Karpas-422 (cell line): ENCODE measurements at regions not wholly inside any gene's neighbourhood (a gene's known extent, or its start where the extent isn't known, plus 50 kb on each side); places are given as distances from the start of the nearest gene placed in this dataset.

Experiments used
- DNase-seq: peaks from one replicate; pipeline ENCODE4 v3.0.0-alpha.2; 2015
- H2AFZ ChIP-seq: fragments of 200-600 bp; sonication (generic); 2 replicates; pipeline ENCODE4 v1.6.1; 2014; ENCODE audit warnings: antibody characterized with exemption, low read length, mixed read lengths
- H3K27ac ChIP-seq: fragments of 200-600 bp; sonication (generic); 2 replicates; pipeline ENCODE4 v1.5.1; 2014; ENCODE audit warnings: mild to moderate bottlenecking, low read length, moderate library complexity
- H3K27me3 ChIP-seq: fragments of 200-600 bp; sonication (generic); 2 replicates; pipeline ENCODE4 v1.6.1; 2014; ENCODE audit warnings: low read length, mixed read lengths
- H3K36me3 ChIP-seq: fragments of 200-600 bp; sonication (generic); 2 replicates; pipeline ENCODE4 v1.6.1; 2014; ENCODE audit warnings: low read length, mixed read lengths; ENCODE audit not compliant: insufficient read depth
- H3K4me1 ChIP-seq: fragments of 200-600 bp; sonication (generic); 2 replicates; pipeline ENCODE4 v1.6.1; 2014; ENCODE audit warnings: mild to moderate bottlenecking, low read length, mixed read lengths
- H3K4me2 ChIP-seq: fragments of 200-600 bp; sonication (generic); 2 replicates; pipeline ENCODE4 v1.6.1; 2014; ENCODE audit warnings: low read length, low read depth, mild to moderate bottlenecking; ENCODE audit not compliant: poor library complexity, severe bottlenecking
- H3K4me3 ChIP-seq: fragments of 200-600 bp; sonication (generic); 2 replicates; pipeline ENCODE4 v1.5.1; 2014; ENCODE audit warnings: mild to moderate bottlenecking, antibody characterized with exemption, low read length, mixed read lengths
- H3K79me2 ChIP-seq: fragments of 200-600 bp; sonication (generic); 2 replicates; pipeline ENCODE4 v1.6.1; 2014; ENCODE audit warnings: mild to moderate bottlenecking, low read length, mixed read lengths
- H3K9ac ChIP-seq: fragments of 200-600 bp; sonication (generic); 2 replicates; pipeline ENCODE4 v1.6.0; 2014; ENCODE audit warnings: low read length
- H3K9me2 ChIP-seq: fragments of 200-600 bp; sonication (generic), shearing (Covaris generic); replicated peaks from 2 replicates; pipeline ENCODE4 v1.6.0; 2014; ENCODE audit warnings: mild to moderate bottlenecking, low read length, moderate library complexity; ENCODE audit not compliant: insufficient read depth
- H3K9me3 ChIP-seq: fragments of 300-700, 200-600 bp; sonication (generic); 2 replicates; pipeline ENCODE4 v1.6.1; 2014; ENCODE audit warnings: low read length, mixed read lengths
- H4K20me1 ChIP-seq: fragments of 200-600 bp; sonication (generic); 2 replicates; pipeline ENCODE4 v1.6.1; 2014; ENCODE audit warnings: mild to moderate bottlenecking, antibody characterized with exemption, low read length, low read depth; ENCODE audit not compliant: insufficient read depth

DNA sequence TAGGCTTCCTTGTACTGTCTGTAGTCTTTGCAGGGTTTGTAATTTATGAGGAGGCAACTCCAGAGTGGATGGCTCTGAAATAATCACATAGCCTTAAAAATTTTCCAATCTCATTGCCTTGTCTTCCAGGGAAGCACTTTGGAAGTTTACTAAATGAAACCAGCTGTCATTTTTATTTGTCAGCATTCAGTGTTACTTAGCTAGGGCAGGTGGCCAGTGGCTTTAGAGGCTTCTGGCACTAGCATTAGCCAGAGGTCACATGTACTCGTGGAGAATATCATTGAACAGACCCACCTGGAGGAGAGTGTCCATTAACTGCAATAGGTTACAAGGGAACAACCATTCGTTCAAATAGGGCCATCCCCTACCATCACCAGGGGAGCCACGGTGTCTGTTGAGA is 160.3 kb upstream of the SLC28A3 start:
- no peaks in the 10 kb centered on the region for H3K9me2 ChIP-seq
- no peaks in the 10 kb centered on the region for H3K9me3 ChIP-seq
- no peak overlapping the region for H3K9ac ChIP-seq
- H2AFZ ChIP-seq = no peak overlapping the region
- DNase-seq = no peak
- H3K4me3 ChIP-seq = no peak overlapping the region
- H3K27ac ChIP-seq = no peak overlapping the region
- H4K20me1 ChIP-seq = no peaks in the 10 kb centered on the region
- no peak overlapping the region for H3K4me2 ChIP-seq
- no peaks in the 10 kb centered on the region for H3K79me2 ChIP-seq
- H3K36me3 ChIP-seq = no peaks in the 10 kb centered on the region
- no peaks in the 10 kb centered on the region for H3K4me1 ChIP-seq
- 0 out of 2 replicates have a peak, but pooled peaks cover 2% of the 10 kb centered on the region for H3K27me3 ChIP-seq

DNA sequence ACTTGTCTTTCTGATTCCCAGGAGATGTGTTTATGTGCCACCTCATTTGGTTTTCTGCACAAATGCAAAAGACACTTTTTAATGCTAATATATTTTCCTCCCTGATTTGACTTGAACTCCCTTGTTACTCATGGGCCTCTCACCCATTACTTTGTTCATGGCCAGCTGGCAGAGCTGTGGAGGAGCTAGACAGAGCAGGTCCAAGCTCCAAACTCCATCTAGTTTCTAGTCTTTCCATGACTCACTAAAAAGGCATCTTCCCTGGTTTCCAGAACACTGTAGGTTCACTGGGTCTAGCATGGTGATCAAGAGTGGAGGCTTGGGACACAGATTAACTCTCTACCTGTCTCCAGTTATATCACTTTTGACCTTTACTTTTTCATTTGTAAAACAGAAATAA is 161.0 kb upstream of the SLC28A3 start:
- DNase-seq = no peak
- no peaks in the 10 kb centered on the region for H3K4me1 ChIP-seq
- H3K4me3 ChIP-seq = no peak overlapping the region

DNA sequence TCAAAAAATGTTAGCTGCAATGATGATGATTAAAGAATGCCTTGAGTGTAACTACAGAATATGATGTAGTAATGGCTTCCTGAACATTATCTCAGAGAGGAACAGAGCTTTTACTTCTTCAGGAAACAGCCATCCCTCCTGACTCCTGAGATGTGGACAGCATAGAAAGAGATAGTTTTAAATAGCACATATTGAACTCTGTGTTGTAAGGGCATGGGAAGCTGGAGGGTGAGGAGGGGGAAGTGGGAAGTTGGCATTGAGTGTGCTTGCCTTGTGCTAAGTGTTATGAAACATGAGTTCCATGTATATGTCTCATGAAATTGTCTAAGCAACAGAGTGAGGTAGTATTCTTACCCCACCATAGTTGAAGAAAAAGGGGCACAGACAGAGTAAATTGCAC is 161.5 kb upstream of the SLC28A3 start:
- no peak overlapping the region for H3K4me2 ChIP-seq
- H3K9ac ChIP-seq = no peak overlapping the region
- H4K20me1 ChIP-seq = no peaks in the 10 kb centered on the region
- no peaks in the 10 kb centered on the region for H3K36me3 ChIP-seq
- no peaks in the 10 kb centered on the region for H3K9me3 ChIP-seq
- no peaks in the 10 kb centered on the region for H3K9me2 ChIP-seq
- no peak for DNase-seq
- H3K4me3 ChIP-seq = no peak overlapping the region
- no peak overlapping the region for H2AFZ ChIP-seq
- H3K27ac ChIP-seq = no peak overlapping the region
- H3K79me2 ChIP-seq = no peaks in the 10 kb centered on the region
- no peaks in the 10 kb centered on the region for H3K4me1 ChIP-seq
- H3K27me3 ChIP-seq = 0 out of 2 replicates have a peak, but pooled peaks cover 2% of the 10 kb centered on the region

More for the DNA sequence above, 161.0 kb upstream of the SLC28A3 start:
- Histone ChIP-seq H3K27me3 (0 out of 2 replicates have a peak, but pooled peaks cover 2% of the 10 kb centered on the region), H2AFZ (no peak overlapping the region), H3K9me2 (no peaks in the 10 kb centered on the region), H3K27ac (no peak overlapping the region), H3K79me2 (no peaks in the 10 kb centered on the region), H3K4me2 (no peak overlapping the region), H3K9me3 (no peaks in the 10 kb centered on the region), H3K36me3 (no peaks in the 10 kb centered on the region), H4K20me1 (no peaks in the 10 kb centered on the region), H3K9ac (no peak overlapping the region)

DNA sequence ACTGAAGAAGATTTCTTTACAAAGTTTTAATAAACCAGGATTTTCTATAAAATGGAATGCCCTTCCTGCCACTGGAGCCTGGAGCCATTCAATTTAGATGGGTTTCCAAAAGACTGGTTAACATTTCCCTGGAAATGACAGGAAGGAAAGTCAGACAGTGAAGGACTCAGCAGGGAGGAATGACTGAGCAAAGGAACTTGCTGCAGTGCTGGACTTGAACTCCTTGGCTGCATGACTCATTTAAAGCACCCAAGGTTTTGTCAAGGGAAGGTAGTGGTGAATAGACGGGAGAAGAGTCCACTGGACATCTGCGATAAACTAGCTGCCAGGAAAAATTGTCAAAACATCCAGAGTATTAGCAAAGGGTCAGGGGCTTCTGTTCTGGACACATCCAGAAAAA is 163.8 kb upstream of the SLC28A3 start:
- H2AFZ ChIP-seq = no peak overlapping the region
- H3K4me1 ChIP-seq = no peaks in the 10 kb centered on the region
- H3K9me3 ChIP-seq = no peaks in the 10 kb centered on the region
- DNase-seq = no peak
- H3K79me2 ChIP-seq = no peaks in the 10 kb centered on the region
- no peaks in the 10 kb centered on the region for H3K9me2 ChIP-seq
- H3K4me2 ChIP-seq = no peak overlapping the region
- 0 out of 2 replicates have a peak, but pooled peaks cover 2% of the 10 kb centered on the region for H3K27me3 ChIP-seq
- no peak overlapping the region for H3K27ac ChIP-seq
- H4K20me1 ChIP-seq = no peaks in the 10 kb centered on the region
- H3K4me3 ChIP-seq = no peak overlapping the region
- H3K9ac ChIP-seq = no peak overlapping the region
- H3K36me3 ChIP-seq = no peaks in the 10 kb centered on the region

DNA sequence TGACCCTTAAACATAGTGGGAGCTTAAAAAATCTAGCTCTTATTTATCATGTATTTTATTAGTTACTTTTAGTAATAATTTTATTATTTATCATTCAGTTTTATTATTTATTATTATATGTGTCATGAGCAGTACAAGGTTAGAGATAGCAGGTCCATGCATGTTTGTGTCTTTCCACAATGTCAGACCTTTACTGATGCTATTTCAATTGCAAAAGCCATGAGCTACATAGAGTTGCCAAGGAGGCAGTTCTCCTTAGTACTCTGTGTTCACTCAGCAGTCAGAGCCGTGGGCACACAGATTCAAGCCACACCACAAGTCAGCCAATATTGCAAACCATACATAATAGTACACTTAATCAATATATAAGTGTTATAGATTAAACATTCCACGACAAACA is 157.9 kb upstream of the NTRK2 start:
- DNase-seq = no peak
- Histone ChIP-seq H3K4me2 (no peak overlapping the region), H2AFZ (no peak overlapping the region), H3K79me2 (no peaks in the 10 kb centered on the region), H3K4me1 (no peaks in the 10 kb centered on the region), H4K20me1 (no peaks in the 10 kb centered on the region), H3K9me2 (no peaks in the 10 kb centered on the region), H3K27ac (no peak overlapping the region), H3K4me3 (no peak overlapping the region), H3K27me3 (no peaks in the 10 kb centered on the region), H3K36me3 (no peaks in the 10 kb centered on the region), H3K9me3 (no peaks in the 10 kb centered on the region), H3K9ac (no peak overlapping the region)

DNA sequence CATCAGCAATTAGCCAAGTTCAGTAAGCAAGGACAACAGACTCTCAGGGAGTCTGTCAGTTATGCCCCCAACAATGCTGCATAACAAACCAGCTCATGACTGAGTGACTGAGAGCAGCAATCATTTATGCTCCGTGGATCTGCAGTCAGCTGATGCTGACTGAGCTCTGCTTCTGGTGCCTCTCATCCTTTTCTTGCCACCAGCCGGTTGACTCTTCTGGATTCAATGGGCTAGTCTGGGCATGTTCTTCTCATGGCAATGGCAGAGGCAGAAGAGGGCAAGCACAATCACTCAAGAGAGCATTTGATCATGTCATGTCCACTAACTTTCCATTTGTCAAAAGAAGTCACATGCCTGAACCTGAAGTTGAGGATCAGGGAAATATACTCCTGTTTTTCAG is 157.0 kb upstream of the NTRK2 start:
- H3K4me1 ChIP-seq = no peaks in the 10 kb centered on the region
- no peak overlapping the region for H3K9ac ChIP-seq
- no peaks in the 10 kb centered on the region for H3K36me3 ChIP-seq
- no peak overlapping the region for H3K4me2 ChIP-seq
- no peaks in the 10 kb centered on the region for H3K9me2 ChIP-seq
- H3K4me3 ChIP-seq = no peak overlapping the region
- DNase-seq = no peak
- H3K79me2 ChIP-seq = no peaks in the 10 kb centered on the region
- H3K27ac ChIP-seq = no peak overlapping the region
- H2AFZ ChIP-seq = no peak overlapping the region
- no peaks in the 10 kb centered on the region for H3K9me3 ChIP-seq
- H3K27me3 ChIP-seq = no peaks in the 10 kb centered on the region
- no peaks in the 10 kb centered on the region for H4K20me1 ChIP-seq

DNA sequence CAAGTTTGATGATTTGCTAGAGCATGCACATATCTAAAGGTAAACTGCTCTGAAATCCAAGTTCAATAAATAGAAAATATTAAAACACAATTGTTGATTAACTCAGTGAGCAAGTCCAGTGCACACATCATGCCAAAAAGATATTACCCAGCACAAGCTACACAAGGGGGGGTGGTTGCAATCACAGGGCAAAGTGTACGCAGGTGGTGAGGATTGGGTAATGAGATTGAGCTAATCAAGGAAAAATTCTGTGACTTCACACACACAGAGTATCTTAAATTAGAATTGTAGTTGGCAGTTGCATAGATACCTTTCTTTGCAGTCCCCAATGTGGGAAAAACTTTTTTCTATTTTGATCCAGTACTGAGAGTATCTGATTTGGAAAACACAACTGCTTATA is 156.1 kb upstream of the NTRK2 start:
- H3K36me3 ChIP-seq = no peaks in the 10 kb centered on the region
- H3K4me3 ChIP-seq = no peak overlapping the region
- no peaks in the 10 kb centered on the region for H3K9me2 ChIP-seq
- no peak overlapping the region for H2AFZ ChIP-seq
- no peak overlapping the region for H3K27ac ChIP-seq
- no peak for DNase-seq
- no peaks in the 10 kb centered on the region for H3K79me2 ChIP-seq
- no peak overlapping the region for H3K9ac ChIP-seq
- no peaks in the 10 kb centered on the region for H3K9me3 ChIP-seq
- H3K4me2 ChIP-seq = no peak overlapping the region
- no peaks in the 10 kb centered on the region for H3K27me3 ChIP-seq
- H3K4me1 ChIP-seq = no peaks in the 10 kb centered on the region
- H4K20me1 ChIP-seq = no peaks in the 10 kb centered on the region

DNA sequence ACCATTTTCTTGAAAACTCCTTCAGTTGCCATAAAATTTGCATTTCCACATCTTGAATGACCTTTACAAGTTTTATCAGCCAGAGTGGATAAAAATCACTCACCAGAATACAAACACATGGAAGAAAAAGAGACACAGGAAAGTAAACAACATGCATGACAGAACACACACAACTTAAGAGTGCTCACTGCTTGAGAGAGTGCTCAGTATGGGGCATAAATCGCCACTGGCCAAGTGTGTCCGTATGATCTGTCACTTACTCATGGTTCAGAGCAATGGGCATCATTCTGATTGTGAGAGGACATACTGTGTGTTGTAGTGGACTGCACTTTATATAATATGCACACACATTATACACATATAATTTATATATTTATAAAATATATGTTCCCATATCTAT is 155.6 kb upstream of the NTRK2 start:
- no peak overlapping the region for H3K27ac ChIP-seq
- H3K4me2 ChIP-seq = no peak overlapping the region
- no peaks in the 10 kb centered on the region for H3K79me2 ChIP-seq
- H2AFZ ChIP-seq = no peak overlapping the region
- H3K9ac ChIP-seq = no peak overlapping the region
- H3K36me3 ChIP-seq = no peaks in the 10 kb centered on the region
- H3K4me1 ChIP-seq = no peaks in the 10 kb centered on the region
- no peak overlapping the region for H3K4me3 ChIP-seq
- H3K9me2 ChIP-seq = no peaks in the 10 kb centered on the region
- no peaks in the 10 kb centered on the region for H3K27me3 ChIP-seq
- H4K20me1 ChIP-seq = no peaks in the 10 kb centered on the region
- H3K9me3 ChIP-seq = no peaks in the 10 kb centered on the region
- no peak for DNase-seq

DNA sequence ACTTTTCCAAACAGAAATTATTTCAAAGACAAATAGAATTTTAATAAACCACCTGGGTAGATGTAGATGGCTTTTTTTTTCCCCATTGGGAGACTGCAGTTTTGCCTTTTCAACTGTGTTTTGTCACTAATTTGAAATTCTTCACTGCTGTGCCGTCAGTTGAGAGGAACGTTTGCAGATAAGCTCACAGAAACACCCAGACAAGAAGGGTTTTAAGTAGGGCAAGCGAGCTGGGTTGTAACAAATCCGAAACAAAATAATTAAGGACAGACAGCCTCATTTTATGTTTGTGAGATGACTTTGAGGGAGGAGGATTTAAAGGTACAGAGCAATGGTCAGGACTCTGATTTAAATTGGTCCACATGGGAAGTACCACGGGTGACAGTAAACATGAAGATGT is 155.1 kb upstream of the NTRK2 start:
- H3K27ac ChIP-seq = no peak overlapping the region
- no peaks in the 10 kb centered on the region for H3K9me3 ChIP-seq
- H3K36me3 ChIP-seq = no peaks in the 10 kb centered on the region
- H3K9ac ChIP-seq = no peak overlapping the region
- no peaks in the 10 kb centered on the region for H3K79me2 ChIP-seq
- H3K4me3 ChIP-seq = no peak overlapping the region
- H3K9me2 ChIP-seq = no peaks in the 10 kb centered on the region
- no peaks in the 10 kb centered on the region for H3K27me3 ChIP-seq
- H4K20me1 ChIP-seq = no peaks in the 10 kb centered on the region
- DNase-seq = no peak
- no peak overlapping the region for H3K4me2 ChIP-seq
- no peak overlapping the region for H2AFZ ChIP-seq
- H3K4me1 ChIP-seq = no peaks in the 10 kb centered on the region
